Bronchial epithelial cell (primary cell): ENCODE measurements at regions not wholly inside any gene's neighbourhood (a gene's known extent, or its start where the extent isn't known, plus 50 kb on each side); places are given as distances from the start of the nearest gene placed in this dataset.

Experiments
- DNase-seq: peaks from one replicate; pipeline ENCODE4 v3.0.0-alpha.2; 2010; ENCODE audit warnings: low read depth
- FAIRE-seq: peaks from 2 replicates; lab custom pipeline; 2011; peaks lifted over from hg19 to GRCh38; lab: Jason Lieb, UNC
- H3K27me3 ChIP-seq: 2 replicates; pipeline ENCODE4 v1.5.1; 2011; ENCODE audit warnings: low read length; ENCODE audit not compliant: control insufficient read depth, insufficient read depth
- H3K36me3 ChIP-seq: 2 replicates; pipeline ENCODE4 v1.5.1; 2011; ENCODE audit warnings: low read length; ENCODE audit not compliant: control insufficient read depth, insufficient read depth
- H3K4me3 ChIP-seq: 2 replicates; pipeline ENCODE4 v1.5.1; 2011; ENCODE audit warnings: mild to moderate bottlenecking, low read depth, low read length, control low read depth
- CTCF ChIP-seq: IDR thresholded peaks from 2 replicates; pipeline ENCODE4 v1.5.1; 2011; ENCODE audit warnings: mild to moderate bottlenecking, moderate library complexity, low read length, control low read depth, inconsistent platforms; ENCODE audit not compliant: insufficient read depth, severe bottlenecking

GRCh38 chr2:128623776-128624761, 305.4 kb upstream of the HS6ST1 start:
- DNase-seq: peak; percentile 39
- TF ChIP-seq CTCF: no peak
- FAIRE-seq: peak; percentile 62
- H3K4me3 ChIP-seq: no peak overlapping the region
- H3K27me3 ChIP-seq: peaks cover 3% of the 10 kb centered on the region
- no peaks in the 10 kb centered on the region for H3K36me3 ChIP-seq

GRCh38 chr2:128624956-128625355, 306.3 kb upstream of the HS6ST1 start:
- no peak for TF ChIP-seq CTCF
- FAIRE-seq (no peak), DNase-seq (no peak)
- Histone ChIP-seq H3K36me3 (no peaks in the 10 kb centered on the region), H3K4me3 (no peak overlapping the region), H3K27me3 (peaks cover 4% of the 10 kb centered on the region)

GRCh38 chr2:128625421-128625820, 306.8 kb upstream of the HS6ST1 start:
- DNase-seq (no peak), FAIRE-seq (no peak)
- no peak for TF ChIP-seq CTCF

GRCh38 chr2:128625963-128626759, 307.5 kb upstream of the HS6ST1 start:
- no peaks in the 10 kb centered on the region for H3K36me3 ChIP-seq
- no peak overlapping the region for H3K4me3 ChIP-seq
- no peak for FAIRE-seq
- peaks cover 4% of the 10 kb centered on the region for H3K27me3 ChIP-seq
- no peak for TF ChIP-seq CTCF
- DNase-seq: no peak

More at GRCh38 chr2:128625421-128625820, 306.8 kb upstream of the HS6ST1 start:
- H3K27me3 ChIP-seq: peaks cover 4% of the 10 kb centered on the region
- no peaks in the 10 kb centered on the region for H3K36me3 ChIP-seq
- H3K4me3 ChIP-seq: no peak overlapping the region

GRCh38 chr2:128626760-128627511, 308.3 kb upstream of the HS6ST1 start:
- Histone ChIP-seq H3K27me3 (peaks cover 4% of the 10 kb centered on the region), H3K36me3 (no peaks in the 10 kb centered on the region), H3K4me3 (no peak overlapping the region)
- DNase-seq: no peak
- FAIRE-seq: no peak
- TF ChIP-seq CTCF: no peak
